Osteoblast (primary cell): ENCODE measurements at regions not wholly inside any gene's neighbourhood (a gene's known extent, or its start where the extent isn't known, plus 50 kb on each side); places are given as distances from the start of the nearest gene placed in this dataset.

Experiments used
- DNase-seq: peaks from one replicate; pipeline ENCODE4 v3.0.0; 2011; ENCODE audit warnings: low spot score, mixed read lengths; ENCODE audit not compliant: insufficient read length; ENCODE audit errors: missing footprints
- H2AFZ ChIP-seq: 2 replicates; pipeline ENCODE4 v1.6.0; 2011; ENCODE audit warnings: mild to moderate bottlenecking, low read length
- H3K27ac ChIP-seq: 2 replicates; pipeline ENCODE4 v1.5.1; 2011; ENCODE audit warnings: mild to moderate bottlenecking, low read depth, low read length, moderate library complexity
- H3K27me3 ChIP-seq: 2 replicates; pipeline ENCODE4 v1.6.0; 2012; ENCODE audit warnings: mild to moderate bottlenecking, control low read depth, inconsistent platforms, low read length, moderate library complexity; ENCODE audit not compliant: insufficient read depth
- H3K36me3 ChIP-seq: 2 replicates; pipeline ENCODE4 v1.5.1; 2011; ENCODE audit warnings: mild to moderate bottlenecking, low read length, control low read depth, moderate library complexity; ENCODE audit not compliant: insufficient read depth
- H3K4me1 ChIP-seq: 2 replicates; pipeline ENCODE4 v1.5.1; 2011; ENCODE audit warnings: mild to moderate bottlenecking, low read length, control low read depth, moderate library complexity; ENCODE audit not compliant: insufficient read depth
- H3K4me2 ChIP-seq: 2 replicates; pipeline ENCODE4 v1.6.0; 2011; ENCODE audit warnings: mild to moderate bottlenecking, low read length; ENCODE audit not compliant: insufficient read depth
- H3K4me3 ChIP-seq: fragments of 200-600 bp; sonication (generic); 3 replicates; pipeline ENCODE4 v1.5.1; 2012; ENCODE audit warnings: mild to moderate bottlenecking, low read length, inconsistent platforms; ENCODE audit not compliant: insufficient read depth
- H3K79me2 ChIP-seq: 2 replicates; pipeline ENCODE4 v1.6.0; 2012; ENCODE audit warnings: mild to moderate bottlenecking, low read length, control low read depth, inconsistent platforms; ENCODE audit not compliant: insufficient read depth
- H3K9me3 ChIP-seq: 2 replicates; pipeline ENCODE4 v1.5.1; 2011; ENCODE audit warnings: low read depth, low read length, control low read depth
- H4K20me1 ChIP-seq: 2 replicates; pipeline ENCODE4 v1.6.0; 2012; ENCODE audit warnings: mild to moderate bottlenecking, low read length, control low read depth; ENCODE audit not compliant: insufficient read depth
- CTCF ChIP-seq: IDR thresholded peaks from 2 replicates; pipeline ENCODE4 v1.5.1; 2011; ENCODE audit warnings: mild to moderate bottlenecking, low read depth, low read length, moderate library complexity; ENCODE audit errors: extremely low read depth

GRCh38 chr3:127520993-127521392, 69.5 kb downstream of the TPRA1 start:
- DNase-seq, result no peak
- Histone ChIP-seq H3K36me3 (no peaks in the 10 kb centered on the region), H4K20me1 (no peaks in the 10 kb centered on the region), H3K4me3 (no peak overlapping the region), H3K27me3 (peaks cover 21% of the 10 kb centered on the region), H3K79me2 (no peaks in the 10 kb centered on the region), H2AFZ (no peak overlapping the region), H3K9me3 (peaks cover 2% of the 10 kb centered on the region), H3K4me2 (no peak overlapping the region), H3K4me1 (no peaks in the 10 kb centered on the region), H3K27ac (no peak overlapping the region)
- no peak for TF ChIP-seq CTCF

DNA sequence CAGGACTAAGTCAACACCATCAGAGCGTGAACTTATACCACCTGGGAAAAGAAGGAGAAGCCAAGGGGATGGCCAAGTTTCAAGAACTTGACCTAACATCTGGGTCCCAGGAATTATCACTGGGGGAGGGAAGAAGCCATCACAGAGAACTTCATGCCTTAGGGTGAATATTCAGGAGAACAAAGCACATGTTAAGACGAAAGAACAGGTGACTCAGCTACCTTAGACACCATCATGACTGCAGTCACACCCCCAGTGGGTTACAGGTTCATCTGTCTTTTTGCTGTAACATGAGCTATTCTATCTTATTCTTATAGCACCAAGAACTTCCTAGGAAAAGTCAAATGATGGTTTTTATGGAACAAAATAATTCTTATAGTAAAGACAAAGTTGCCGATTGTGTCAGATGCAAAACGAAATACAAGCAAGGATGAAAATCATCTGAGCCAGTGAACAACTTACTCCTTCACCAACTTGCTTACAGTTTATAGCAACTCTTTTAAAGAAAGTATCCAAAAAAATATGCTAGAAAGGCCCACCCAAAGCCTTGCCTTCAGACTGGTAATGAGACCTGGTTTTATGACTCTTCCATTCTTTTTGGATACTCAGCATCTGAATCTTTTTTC, 72.0 kb downstream of the TPRA1 start:
- DNase-seq, result no peak
- Histone ChIP-seq H3K36me3 (no peaks in the 10 kb centered on the region), H3K4me1 (no peaks in the 10 kb centered on the region), H2AFZ (no peak overlapping the region), H4K20me1 (no peaks in the 10 kb centered on the region), H3K4me3 (no peak overlapping the region), H3K79me2 (no peaks in the 10 kb centered on the region), H3K27me3 (peaks cover 21% of the 10 kb centered on the region), H3K9me3 (peaks cover 2% of the 10 kb centered on the region), H3K27ac (no peak overlapping the region), H3K4me2 (no peak overlapping the region)
- TF ChIP-seq CTCF, result no peak

DNA sequence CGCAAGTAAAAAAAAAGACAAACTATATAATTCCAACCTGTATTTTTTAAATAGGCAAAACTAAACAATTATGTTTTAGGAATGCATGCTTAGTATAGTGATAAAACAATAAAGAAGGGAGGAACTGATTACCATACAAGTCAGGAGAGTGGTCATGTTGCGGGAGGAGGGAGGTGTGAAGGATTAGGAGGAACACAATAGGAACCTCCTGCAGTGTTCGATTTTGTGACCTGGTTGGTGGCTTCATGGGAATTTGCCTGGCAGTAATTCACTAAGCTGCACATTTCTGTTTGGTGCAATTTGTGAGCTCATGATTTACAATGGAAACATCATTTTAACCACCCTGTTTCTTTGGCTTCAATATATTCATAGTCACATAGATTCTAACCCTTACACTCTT, 78.3 kb downstream of the TPRA1 start:
- no peaks in the 10 kb centered on the region for H3K9me3 ChIP-seq
- no peaks in the 10 kb centered on the region for H4K20me1 ChIP-seq
- TF ChIP-seq CTCF, result no peak
- H3K4me1 ChIP-seq, result no peaks in the 10 kb centered on the region
- DNase-seq, result no peak
- H3K4me2 ChIP-seq, result no peak overlapping the region
- peaks cover 9% of the 10 kb centered on the region for H3K27me3 ChIP-seq
- no peak overlapping the region for H2AFZ ChIP-seq
- H3K79me2 ChIP-seq, result no peaks in the 10 kb centered on the region
- no peaks in the 10 kb centered on the region for H3K36me3 ChIP-seq
- no peak overlapping the region for H3K4me3 ChIP-seq
- no peak overlapping the region for H3K27ac ChIP-seq

DNA sequence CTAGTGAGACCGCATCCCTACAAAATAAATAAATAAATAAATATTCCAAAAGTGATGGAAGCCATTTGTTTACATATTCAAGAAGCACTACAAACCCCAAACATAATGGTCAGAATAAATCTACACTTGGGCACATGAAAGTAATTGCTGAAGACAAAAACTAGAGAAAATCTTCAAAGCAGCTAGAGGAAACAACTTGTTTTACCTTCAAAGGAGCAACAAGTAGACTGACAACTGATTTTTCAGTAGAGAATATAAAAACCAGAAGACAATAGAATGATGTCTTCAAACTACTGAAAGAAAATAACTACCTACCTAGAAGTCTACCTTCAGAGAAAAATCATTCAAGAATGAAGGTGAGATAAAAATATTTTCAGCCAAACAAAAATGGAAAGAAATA, 89.4 kb downstream of the TPRA1 start:
- Histone ChIP-seq H3K79me2 (no peaks in the 10 kb centered on the region), H3K4me3 (no peak overlapping the region), H3K36me3 (no peaks in the 10 kb centered on the region), H3K4me1 (no peaks in the 10 kb centered on the region), H3K27ac (no peak overlapping the region), H3K9me3 (no peaks in the 10 kb centered on the region), H2AFZ (no peak overlapping the region), H3K27me3 (peaks cover 5% of the 10 kb centered on the region), H3K4me2 (no peak overlapping the region), H4K20me1 (no peaks in the 10 kb centered on the region)
- TF ChIP-seq CTCF, result no peak
- DNase-seq, result no peak
